ENCODE measurements at regions not wholly inside any gene's neighbourhood (a gene's known extent, or its start where the extent isn't known, plus 50 kb on each side); places are given as distances from the start of the nearest gene placed in this dataset.

GRCh38 chr2:41062336-41062735, 610.4 kb upstream of the SLC8A1 start:
- no peak for DNase-seq (ENCODE audit: low spot score)

- no peak for DNase-seq (ENCODE audit: low spot score)
Observed at GRCh38 chr2:41066168-41066567, 614.3 kb upstream of the SLC8A1 start.

GRCh38 chr2:41068740-41069139, 616.9 kb upstream of the SLC8A1 start:
- no peak for DNase-seq (ENCODE audit: low spot score)

DNA sequence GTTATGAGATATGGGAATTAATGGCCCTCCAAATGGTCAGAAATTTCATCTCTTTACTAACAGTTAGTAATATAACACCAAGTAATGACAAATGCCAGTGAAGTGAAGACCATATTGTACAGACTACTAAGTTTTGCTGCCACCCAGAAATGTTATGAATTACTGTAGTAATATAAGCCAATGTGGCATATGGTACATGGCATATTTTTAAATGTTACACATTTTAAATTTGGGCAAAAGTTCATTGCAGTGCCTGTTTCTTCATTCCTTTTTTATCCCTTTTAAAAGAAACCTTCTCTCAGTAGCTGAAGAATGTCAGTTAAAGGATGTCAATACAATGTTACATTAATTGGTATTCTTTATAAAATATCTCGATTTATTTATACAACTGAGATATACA, 626.5 kb upstream of the SLC8A1 start:
- no peak for DNase-seq (ENCODE audit: low spot score)

- no peak for DNase-seq (ENCODE audit: low spot score)
Observed at GRCh38 chr2:41079011-41079410, 627.1 kb upstream of the SLC8A1 start.

GRCh38 chr2:41084321-41084720, 632.4 kb upstream of the SLC8A1 start:
- DNase-seq (ENCODE audit: low spot score) = no peak

DNA sequence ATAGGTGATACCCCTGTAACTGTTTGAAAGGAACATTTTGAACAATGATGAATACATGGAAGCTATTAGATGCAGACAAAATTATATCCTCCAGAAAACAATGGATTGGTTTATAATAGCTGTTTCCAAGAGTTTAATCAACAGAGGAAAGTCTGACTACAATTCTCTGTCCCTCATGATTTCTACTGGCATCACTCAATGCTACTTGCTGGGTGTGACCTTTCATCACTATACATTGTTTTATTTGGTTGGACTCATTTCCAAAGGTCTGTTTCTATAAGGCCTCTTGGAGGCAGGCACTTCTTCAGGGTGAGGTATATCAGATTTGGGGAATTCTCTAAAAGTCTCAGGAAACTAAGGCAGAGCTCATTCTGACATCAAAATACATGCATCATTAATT, 636.1 kb upstream of the SLC8A1 start:
- no peak for DNase-seq (ENCODE audit: low spot score)

GRCh38 chr2:41101281-41101680, 649.4 kb upstream of the SLC8A1 start:
- DNase-seq (ENCODE audit: low spot score) = no peak

DNA sequence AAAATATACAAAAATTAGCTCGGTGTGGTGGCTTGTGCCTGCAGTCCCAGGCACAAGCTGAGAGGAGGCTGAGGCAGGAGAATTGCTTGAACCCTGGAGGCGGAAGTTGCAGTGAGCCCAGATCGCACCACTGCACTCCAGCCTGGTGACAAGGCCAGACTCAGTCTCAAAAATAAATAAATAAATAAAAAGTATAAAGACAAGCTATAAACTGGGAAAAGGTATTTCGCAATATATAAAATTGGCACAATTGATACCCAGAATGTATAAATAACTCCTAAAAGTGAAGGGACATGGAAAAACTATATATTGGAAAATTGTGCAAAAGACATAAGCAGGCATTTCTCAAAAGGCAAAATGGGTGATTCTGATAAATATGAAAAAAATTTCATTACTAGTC, 657.9 kb upstream of the SLC8A1 start:
- no peak for DNase-seq (ENCODE audit: low spot score)

GRCh38 chr2:41111836-41112627, 660.1 kb upstream of the SLC8A1 start:
- DNase-seq (ENCODE audit: low spot score) = no peak

- DNase-seq (ENCODE audit: low spot score) = no peak
Observed at GRCh38 chr2:41116106-41116797, 664.4 kb upstream of the SLC8A1 start.

DNA sequence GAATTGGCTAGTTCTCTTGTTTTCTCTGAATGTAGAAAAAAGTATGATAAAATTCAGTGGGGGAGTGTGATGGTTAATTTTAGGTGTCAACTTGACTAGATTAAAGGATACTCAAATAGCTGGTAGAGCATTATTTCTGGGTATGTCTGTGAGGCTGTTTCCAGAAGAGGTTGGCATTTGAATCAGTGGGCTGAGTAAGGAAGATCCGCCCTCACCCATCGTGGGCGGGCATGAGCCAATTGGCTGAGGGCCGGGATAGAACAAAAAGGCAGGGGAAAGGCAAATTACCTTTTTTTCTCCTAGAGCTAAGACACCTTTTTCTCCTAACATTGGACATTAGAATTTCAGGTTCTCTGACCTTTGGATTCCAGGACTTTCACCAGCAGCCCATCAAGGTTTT, 667.6 kb upstream of the SLC8A1 start:
- no peak for DNase-seq (ENCODE audit: low spot score)

GRCh38 chr2:41123341-41123740, 671.5 kb upstream of the SLC8A1 start:
- no peak for DNase-seq (ENCODE audit: low spot score)

DNA sequence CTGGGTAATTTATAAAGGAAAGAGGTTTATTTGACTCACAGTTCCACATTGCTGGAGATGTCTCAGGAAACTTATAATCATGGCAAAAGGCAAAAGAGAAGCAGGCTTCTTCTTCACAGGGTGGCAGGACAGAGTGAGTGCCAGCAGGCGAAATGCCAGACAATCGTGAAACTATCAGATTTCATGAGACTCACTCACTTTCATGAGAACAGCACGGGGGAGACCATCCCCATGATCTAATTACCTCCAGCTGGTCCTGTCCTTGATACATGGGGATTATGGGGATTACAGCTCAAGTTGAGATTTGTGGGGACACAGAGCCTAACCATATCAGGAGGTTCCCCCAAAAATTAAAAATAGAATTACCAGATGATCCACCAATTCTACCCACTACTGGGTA, 675.5 kb upstream of the SLC8A1 start:
- DNase-seq (ENCODE audit: low spot score) = no peak

- no peak for DNase-seq (ENCODE audit: low spot score)
Observed at GRCh38 chr2:41129988-41130387, 678.1 kb upstream of the SLC8A1 start.

DNA sequence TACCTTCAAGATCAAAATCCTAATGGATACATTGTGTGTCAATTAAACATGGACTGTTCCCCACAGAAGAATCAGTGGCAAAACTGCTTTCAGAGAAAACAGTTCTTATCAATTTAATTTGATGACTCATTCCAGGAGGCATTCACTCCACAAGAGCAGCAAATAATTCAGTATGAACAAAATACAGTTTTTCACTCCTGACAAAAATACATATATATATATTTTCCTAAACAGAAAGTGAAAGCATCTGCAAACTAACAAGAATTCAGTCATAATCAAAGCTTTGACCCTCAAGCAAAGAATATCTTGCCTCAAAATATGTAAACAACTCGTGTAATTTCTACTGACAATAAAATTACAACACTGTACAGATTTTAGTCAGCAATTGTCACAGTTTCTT, 685.1 kb upstream of the SLC8A1 start:
- DNase-seq (ENCODE audit: low spot score) = no peak

DNA sequence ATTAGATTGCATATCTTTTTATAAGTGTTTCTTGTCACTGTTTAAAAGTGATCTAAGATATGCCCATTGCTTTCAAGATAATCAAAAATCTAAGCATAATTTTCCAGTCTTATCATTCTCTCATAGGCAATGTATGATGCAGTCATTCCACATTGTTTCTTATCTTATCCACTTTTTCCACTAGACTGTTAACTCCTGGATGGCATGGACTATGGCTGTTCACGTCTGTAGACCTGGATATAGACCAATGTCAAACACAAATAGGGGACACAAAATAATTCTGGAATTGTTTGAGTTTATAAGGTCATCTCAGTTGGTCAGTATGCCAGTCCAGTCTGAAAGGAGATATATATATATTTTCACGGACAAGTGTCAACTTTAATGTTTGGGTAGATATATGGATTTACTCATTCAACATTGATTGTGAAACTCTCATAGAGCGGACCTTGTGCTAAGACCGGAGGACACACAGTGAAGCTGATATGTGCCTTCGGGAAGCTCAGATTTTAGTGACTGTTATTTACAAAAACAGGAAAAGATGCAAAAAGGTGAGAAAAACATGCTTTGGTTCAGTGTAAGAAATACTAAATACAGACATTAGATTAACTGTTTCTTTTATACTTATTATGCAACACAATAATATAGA, 689.4 kb upstream of the SLC8A1 start:
- DNase-seq (ENCODE audit: low spot score) = no peak

DNA sequence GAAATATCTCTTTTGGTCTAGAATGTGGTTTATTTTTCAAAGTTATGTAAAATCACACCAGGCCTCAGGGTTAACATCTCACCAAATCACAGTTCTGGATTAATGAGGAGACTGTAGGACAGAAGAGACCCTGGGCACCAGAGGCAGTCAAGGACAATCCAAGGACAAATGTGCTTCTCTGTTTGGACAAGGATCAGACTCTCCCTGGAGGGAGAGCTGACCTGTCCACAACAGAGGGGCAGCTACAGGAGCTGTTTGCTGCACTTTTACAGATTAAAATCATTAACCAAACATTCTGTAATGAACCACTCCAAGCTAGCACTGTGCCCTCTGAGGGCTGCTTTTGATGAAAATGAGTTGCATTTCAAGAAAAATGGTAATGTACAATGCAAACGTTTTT, 690.6 kb upstream of the SLC8A1 start:
- no peak for DNase-seq (ENCODE audit: low spot score)

DNA sequence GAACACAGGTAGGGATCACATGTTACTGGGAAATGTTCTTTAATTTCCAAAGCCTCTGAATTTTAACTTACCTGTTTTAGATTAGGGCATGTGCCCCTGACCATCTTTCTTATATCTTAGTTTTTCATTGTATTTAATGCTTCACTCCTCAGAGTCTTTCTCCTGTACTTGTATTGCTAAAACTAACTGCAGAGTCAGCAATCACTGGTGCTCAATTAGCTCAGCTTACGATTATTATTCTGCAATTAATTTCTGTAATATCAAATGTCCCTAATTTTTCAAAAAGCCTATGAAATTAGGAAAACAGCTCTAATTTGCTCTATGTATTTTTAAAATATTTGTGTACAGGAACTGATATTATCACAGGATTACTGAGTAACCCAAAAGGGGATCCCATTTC, 693.2 kb upstream of the SLC8A1 start:
- no peak for DNase-seq (ENCODE audit: low spot score)

- no peak for DNase-seq (ENCODE audit: low spot score)
Observed at GRCh38 chr2:41149054-41149453, 697.2 kb upstream of the SLC8A1 start.

- DNase-seq (ENCODE audit: low spot score) = no peak
Observed at GRCh38 chr2:41151746-41152145, 699.9 kb upstream of the SLC8A1 start.

DNA sequence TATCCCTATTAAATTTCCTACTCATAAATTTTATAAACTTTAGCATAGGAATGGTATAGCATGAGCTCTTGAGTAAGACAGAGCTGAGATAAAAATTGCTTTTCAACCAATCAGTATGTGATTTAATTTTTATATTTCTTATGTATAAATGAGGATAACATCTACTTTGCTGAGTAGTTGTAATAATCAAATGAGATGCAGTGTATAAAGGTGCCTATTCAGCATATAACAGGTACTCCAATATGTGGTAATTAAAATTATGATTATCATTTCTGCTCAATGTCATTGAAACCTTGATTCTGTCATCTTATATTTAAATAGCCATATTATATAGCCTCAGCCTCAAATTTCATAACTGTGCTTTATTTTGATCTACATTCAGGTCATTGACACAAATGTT, 700.4 kb upstream of the SLC8A1 start:
- DNase-seq (ENCODE audit: low spot score) = no peak

GRCh38 chr2:41160439-41160838, 708.5 kb upstream of the SLC8A1 start:
- DNase-seq (ENCODE audit: low spot score) = no peak

Measured in putamen (tissue), 1 donor.